ENCODE measurements at regions not wholly inside any gene's neighbourhood (a gene's known extent, or its start where the extent isn't known, plus 50 kb on each side); places are given as distances from the start of the nearest gene placed in this dataset.

DNA sequence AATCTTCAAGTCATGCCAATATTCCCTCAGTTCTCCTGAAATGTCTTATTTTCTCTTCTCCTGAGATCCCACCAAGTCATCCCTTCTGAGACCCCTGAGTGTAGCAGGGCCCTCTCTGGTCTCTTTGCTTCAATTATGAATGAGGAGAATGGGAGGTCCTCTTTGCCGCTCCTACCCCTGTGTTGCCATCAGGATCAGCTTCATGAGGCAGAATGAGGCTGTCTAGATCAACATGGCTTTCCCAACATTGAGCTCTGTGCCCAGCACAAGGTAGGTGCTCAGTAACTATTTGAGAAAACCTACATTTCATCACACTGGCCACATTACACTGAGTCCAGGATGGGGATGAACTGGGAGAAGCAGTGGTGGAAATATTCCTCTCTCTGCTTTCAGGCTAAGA is 107.2 kb downstream of the ZNF280B start:
- H3K9me3 ChIP-seq (replicated peaks; ENCODE audit: control insufficient read depth, low read depth, low read length): no peaks in the 10 kb centered on the region
- whole genome bisulfite sequencing (ENCODE audit: insufficient coverage): 83% methylated on average over 1 of the region's 1 CpG
- no peak for DNase-seq
- H3K27me3 ChIP-seq (ENCODE audit: control insufficient read depth, insufficient read depth, low read length): no peaks in the 10 kb centered on the region
- peaks cover 24% of the 10 kb centered on the region for H3K4me1 ChIP-seq (ENCODE audit: control insufficient read depth, insufficient read depth, low read length)
- H3K4me3 ChIP-seq (ENCODE audit: low read length): no peak overlapping the region
- H3K36me3 ChIP-seq (ENCODE audit: control insufficient read depth, insufficient read depth, low read length): no peaks in the 10 kb centered on the region
- no peak overlapping the region for H3K27ac ChIP-seq (ENCODE audit: low read length)

DNA sequence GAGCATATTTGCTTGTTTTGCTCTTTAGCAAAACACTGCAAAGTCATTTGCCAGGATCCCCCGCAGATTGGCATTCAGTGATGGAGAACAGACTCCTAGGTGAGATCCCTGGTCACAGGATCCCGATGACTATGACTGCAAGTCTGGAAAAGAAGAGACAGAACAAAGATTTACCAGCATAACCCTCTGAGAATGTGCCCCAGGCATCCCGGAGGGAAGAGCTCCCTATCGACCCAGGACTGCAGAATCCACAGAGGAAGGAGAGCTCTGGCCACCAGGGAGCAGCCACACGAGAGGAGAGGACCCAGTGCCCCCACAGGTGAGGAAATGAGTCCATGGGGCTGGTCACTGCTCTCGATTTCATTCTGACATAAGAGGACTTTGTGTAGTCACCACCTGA is 105.2 kb downstream of the ZNF280B start:
- Histone ChIP-seq H3K4me3 (ENCODE audit: low read length) (no peak overlapping the region), H3K4me1 (ENCODE audit: control insufficient read depth, insufficient read depth, low read length) (peaks cover 6% of the 10 kb centered on the region), H3K9me3 (replicated peaks; ENCODE audit: control insufficient read depth, low read depth, low read length) (no peaks in the 10 kb centered on the region), H3K27me3 (ENCODE audit: control insufficient read depth, insufficient read depth, low read length) (no peaks in the 10 kb centered on the region), H3K27ac (ENCODE audit: low read length) (no peak overlapping the region), H3K36me3 (ENCODE audit: control insufficient read depth, insufficient read depth, low read length) (no peaks in the 10 kb centered on the region)
- WGBS (ENCODE audit: insufficient coverage): 35% methylated on average over 2 of the region's 6 CpGs
- DNase-seq: no peak

DNA sequence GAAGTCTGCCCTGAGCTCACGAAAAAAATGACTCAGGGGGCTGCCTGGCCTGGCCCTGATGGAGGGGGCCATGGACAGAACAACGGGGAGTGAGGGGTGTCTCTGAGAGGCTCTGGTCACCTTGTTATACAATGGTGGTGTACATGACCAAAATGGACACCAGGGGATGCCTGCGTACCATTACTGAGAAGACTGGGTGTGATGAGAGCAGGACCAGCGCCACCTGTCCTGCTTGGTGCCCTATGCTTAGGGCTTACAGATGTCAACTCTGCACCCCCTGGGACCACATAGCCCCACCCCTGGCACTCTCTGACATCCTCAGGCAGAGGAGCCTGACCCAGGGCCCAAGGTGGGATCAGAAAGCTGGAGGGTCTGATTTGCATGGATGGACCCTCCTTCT is 104.8 kb downstream of the ZNF280B start:
- H3K27ac ChIP-seq (ENCODE audit: low read length): no peak overlapping the region
- no peaks in the 10 kb centered on the region for H3K27me3 ChIP-seq (ENCODE audit: control insufficient read depth, insufficient read depth, low read length)
- peaks cover 1% of the 10 kb centered on the region for H3K4me1 ChIP-seq (ENCODE audit: control insufficient read depth, insufficient read depth, low read length)
- no peaks in the 10 kb centered on the region for H3K36me3 ChIP-seq (ENCODE audit: control insufficient read depth, insufficient read depth, low read length)
- DNase-seq: no peak
- H3K9me3 ChIP-seq (replicated peaks; ENCODE audit: control insufficient read depth, low read depth, low read length): no peaks in the 10 kb centered on the region
- WGBS (ENCODE audit: insufficient coverage): 81% methylated on average over 3 of the region's 4 CpGs
- H3K4me3 ChIP-seq (ENCODE audit: low read length): no peak overlapping the region

DNA sequence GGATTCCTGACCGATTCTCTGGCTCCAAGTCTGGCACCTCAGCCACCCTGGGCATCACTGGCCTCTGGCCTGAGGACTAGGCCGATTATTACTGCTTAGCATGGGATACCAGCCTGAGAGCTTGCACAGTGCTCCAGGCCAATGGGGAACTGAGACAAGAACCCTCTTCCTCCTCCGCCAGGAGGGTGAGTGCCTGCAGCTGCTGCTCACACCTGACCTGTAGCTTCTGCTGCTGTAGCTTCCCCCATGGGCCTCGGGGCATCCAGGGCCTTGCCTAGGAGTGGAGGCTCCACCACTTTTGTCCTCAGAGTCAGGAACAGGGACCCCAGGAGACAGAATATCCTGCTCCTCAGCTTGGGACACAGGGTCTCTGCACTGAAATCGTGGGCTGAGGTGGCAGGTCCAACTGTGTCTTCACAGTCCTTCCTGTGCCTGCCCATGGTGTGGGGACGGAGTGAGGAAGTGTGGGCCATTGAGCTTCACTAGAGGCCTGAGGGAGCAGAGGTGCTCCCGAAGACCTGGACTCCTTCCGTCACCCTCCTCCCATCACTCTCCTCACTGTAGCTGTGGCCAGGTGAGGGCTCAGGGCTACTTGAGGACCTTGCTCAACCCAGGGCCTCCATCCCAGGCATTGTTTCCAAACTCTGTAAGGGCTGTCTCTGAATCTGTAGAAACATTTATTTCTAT is 103.8 kb downstream of the ZNF280B start:
- DNase-seq: no peak
- H3K27ac ChIP-seq (ENCODE audit: low read length): no peak overlapping the region
- no peak overlapping the region for H3K4me3 ChIP-seq (ENCODE audit: low read length)
- 78% methylated on average over 5 of the region's 8 CpGs for WGBS (ENCODE audit: insufficient coverage)
- H3K36me3 ChIP-seq (ENCODE audit: control insufficient read depth, insufficient read depth, low read length): no peaks in the 10 kb centered on the region
- no peaks in the 10 kb centered on the region for H3K27me3 ChIP-seq (ENCODE audit: control insufficient read depth, insufficient read depth, low read length)
- peaks cover 9% of the 10 kb centered on the region for H3K4me1 ChIP-seq (ENCODE audit: control insufficient read depth, insufficient read depth, low read length)
- H3K9me3 ChIP-seq (replicated peaks; ENCODE audit: control insufficient read depth, low read depth, low read length): no peaks in the 10 kb centered on the region

DNA sequence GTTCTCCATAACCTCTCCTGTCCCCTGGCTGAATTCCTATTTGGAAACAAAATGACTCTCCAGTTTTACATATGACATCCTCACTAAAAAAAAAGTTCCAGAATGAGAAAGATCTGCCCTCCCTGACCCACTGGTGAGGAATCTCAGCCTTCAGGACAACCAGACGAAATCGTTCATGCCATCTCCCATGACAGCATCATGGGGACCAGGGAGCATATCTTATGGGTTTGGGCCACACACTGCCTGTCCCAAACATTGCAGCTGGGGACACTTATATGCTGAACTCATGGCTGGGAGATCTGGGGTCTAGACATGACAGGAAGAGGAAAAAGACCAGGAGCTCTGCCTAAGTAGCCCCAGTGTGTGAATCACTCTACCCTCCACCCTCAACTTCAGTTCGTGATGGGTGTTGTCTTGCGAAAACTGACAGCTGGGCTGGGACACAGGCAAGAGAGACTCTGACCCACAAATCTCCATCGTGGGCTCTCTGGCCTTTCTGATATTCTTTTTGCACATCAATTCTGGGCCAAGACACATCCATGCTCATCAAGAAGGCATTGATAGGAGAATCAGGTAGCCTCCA is 102.0 kb downstream of the ZNF280B start:
- H3K36me3 ChIP-seq (ENCODE audit: control insufficient read depth, insufficient read depth, low read length): no peaks in the 10 kb centered on the region
- no peak overlapping the region for H3K27ac ChIP-seq (ENCODE audit: low read length)
- H3K9me3 ChIP-seq (replicated peaks; ENCODE audit: control insufficient read depth, low read depth, low read length): no peaks in the 10 kb centered on the region
- no peak overlapping the region for H3K4me3 ChIP-seq (ENCODE audit: low read length)
- WGBS (ENCODE audit: insufficient coverage): 66% methylated on average over 3 of the region's 5 CpGs
- no peak for DNase-seq
- H3K4me1 ChIP-seq (ENCODE audit: control insufficient read depth, insufficient read depth, low read length): peaks cover 14% of the 10 kb centered on the region
- H3K27me3 ChIP-seq (ENCODE audit: control insufficient read depth, insufficient read depth, low read length): no peaks in the 10 kb centered on the region

DNA sequence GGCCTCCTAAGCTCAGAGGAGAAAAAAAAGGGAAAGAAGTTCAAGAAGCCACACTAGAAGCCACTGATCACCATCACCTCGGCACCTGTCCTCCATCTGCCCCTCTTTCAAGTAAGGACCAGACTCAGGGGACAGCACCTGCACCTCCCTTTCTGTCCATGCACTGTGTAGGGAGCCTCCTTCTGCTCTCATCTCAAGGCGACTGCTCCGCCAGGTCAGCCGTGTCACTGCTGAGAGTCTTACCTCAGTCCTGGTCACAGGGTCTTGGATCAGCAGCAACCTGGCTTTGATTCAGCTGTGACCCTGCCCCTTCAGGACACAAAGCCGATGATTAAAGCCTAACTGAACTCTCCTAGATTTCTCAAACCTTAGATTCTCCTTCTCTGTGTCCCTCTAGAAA is 101.5 kb downstream of the ZNF280B start:
- H3K4me3 ChIP-seq (ENCODE audit: low read length): no peak overlapping the region
- H3K27ac ChIP-seq (ENCODE audit: low read length): no peak overlapping the region
- WGBS (ENCODE audit: insufficient coverage): 61% methylated on average over 4 of the region's 5 CpGs
- no peak for DNase-seq
- H3K9me3 ChIP-seq (replicated peaks; ENCODE audit: control insufficient read depth, low read depth, low read length): no peaks in the 10 kb centered on the region
- H3K4me1 ChIP-seq (ENCODE audit: control insufficient read depth, insufficient read depth, low read length): peaks cover 14% of the 10 kb centered on the region
- no peaks in the 10 kb centered on the region for H3K27me3 ChIP-seq (ENCODE audit: control insufficient read depth, insufficient read depth, low read length)
- no peaks in the 10 kb centered on the region for H3K36me3 ChIP-seq (ENCODE audit: control insufficient read depth, insufficient read depth, low read length)

DNA sequence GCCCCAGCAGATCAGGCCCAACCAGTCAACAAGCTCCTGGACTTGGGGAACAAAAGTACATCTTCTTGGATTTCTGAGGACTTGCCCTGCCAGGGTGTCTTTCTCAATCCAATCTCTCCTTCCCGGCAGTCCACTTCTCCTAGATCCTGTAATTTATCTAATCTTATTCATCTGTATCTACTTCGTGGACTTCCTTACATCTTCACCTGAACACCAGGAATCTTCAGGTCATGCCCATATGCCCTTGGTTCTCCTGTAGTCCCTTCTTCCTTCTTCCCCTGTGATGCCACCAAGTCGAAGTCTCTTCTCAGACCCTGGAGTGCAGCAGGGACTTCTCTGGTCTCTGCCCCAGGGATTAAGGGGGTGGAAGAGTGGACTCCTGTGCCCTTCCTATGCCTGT is 100.3 kb downstream of the ZNF280B start:
- WGBS (ENCODE audit: insufficient coverage): 60% methylated on average over 2 of the region's 3 CpGs
- Histone ChIP-seq H3K4me3 (ENCODE audit: low read length) (no peak overlapping the region), H3K4me1 (ENCODE audit: control insufficient read depth, insufficient read depth, low read length) (peaks cover 14% of the 10 kb centered on the region), H3K9me3 (replicated peaks; ENCODE audit: control insufficient read depth, low read depth, low read length) (peaks cover 3% of the 10 kb centered on the region), H3K27ac (ENCODE audit: low read length) (no peak overlapping the region), H3K27me3 (ENCODE audit: control insufficient read depth, insufficient read depth, low read length) (no peaks in the 10 kb centered on the region), H3K36me3 (ENCODE audit: control insufficient read depth, insufficient read depth, low read length) (no peaks in the 10 kb centered on the region)
- DNase-seq: no peak

DNA sequence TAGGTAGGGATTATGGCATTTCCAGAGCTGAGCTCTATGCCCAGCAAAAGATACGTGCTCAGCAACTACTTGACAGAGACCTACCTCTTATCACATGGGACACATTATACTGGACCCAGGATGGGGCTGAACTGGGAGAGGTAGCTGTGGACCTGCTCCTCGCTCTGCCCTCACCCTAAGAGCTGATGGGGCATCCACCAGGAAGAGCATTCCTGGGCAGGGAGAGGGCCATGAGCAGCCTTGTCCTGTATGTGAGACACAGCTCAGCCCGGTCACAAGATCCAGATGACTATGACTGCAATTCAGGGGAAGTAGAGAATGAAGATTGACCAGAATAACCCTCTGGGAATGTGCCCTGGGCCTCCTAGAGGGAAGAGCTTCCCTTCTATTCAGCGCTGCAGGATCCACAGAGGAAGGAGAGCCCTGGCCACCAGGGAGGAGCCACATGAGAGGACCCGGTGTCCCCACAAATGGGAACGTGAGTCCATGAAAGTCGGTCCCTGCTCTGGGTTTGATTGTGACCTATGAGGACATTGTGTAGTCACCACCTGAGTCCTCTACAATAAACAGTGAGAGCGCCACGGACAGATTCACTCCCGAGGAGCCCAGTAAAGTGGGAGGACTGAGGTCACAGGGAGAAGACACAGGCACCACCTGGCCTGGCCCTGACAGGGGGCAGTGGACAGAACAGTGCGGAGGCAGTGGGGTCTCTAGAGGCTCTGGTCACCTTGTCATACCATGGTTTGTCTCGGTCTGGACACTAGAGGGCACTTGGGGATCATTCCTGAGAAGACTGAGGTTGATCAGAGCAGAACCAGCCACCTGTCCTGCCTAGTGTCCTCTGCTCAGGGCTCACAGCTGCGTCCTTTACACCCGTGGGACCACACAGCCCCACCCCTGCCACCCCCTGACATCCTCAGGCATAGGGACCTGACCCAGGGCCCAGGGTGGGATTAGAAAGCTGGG is 99.5 kb downstream of the ZNF280B start:
- peak; percentile 51 for DNase-seq
- no peaks in the 10 kb centered on the region for H3K36me3 ChIP-seq (ENCODE audit: control insufficient read depth, insufficient read depth, low read length)
- WGBS (ENCODE audit: insufficient coverage): 41% methylated on average over 6 of the region's 14 CpGs

DNA sequence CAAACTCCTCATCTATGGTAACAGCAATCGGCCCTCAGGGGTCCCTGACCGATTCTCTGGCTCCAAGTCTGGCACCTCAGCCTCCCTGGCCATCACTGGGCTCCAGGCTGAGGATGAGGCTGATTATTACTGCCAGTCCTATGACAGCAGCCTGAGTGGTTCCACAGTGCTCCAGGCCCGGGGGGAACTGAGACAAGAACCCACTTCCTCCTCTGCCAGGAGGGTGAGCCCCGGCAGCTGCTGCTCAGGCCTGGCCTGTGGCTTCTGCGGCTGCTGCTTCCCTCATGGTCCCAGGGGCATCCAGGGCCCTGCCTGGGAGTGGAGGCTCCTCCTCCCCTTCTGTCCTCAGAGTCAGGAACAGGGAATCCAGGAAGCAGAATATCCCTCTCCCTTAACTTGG is 98.4 kb downstream of the ZNF280B start:
- Histone ChIP-seq H3K36me3 (ENCODE audit: control insufficient read depth, insufficient read depth, low read length) (no peaks in the 10 kb centered on the region), H3K4me1 (ENCODE audit: control insufficient read depth, insufficient read depth, low read length) (peaks cover 14% of the 10 kb centered on the region), H3K27me3 (ENCODE audit: control insufficient read depth, insufficient read depth, low read length) (no peaks in the 10 kb centered on the region), H3K27ac (ENCODE audit: low read length) (no peak overlapping the region), H3K4me3 (ENCODE audit: low read length) (no peak overlapping the region), H3K9me3 (replicated peaks; ENCODE audit: control insufficient read depth, low read depth, low read length) (peaks cover 3% of the 10 kb centered on the region)
- peak; percentile 66 for DNase-seq
- 4% methylated on average over 3 of the region's 5 CpGs for WGBS (ENCODE audit: insufficient coverage)

More for the DNA sequence above, 99.5 kb downstream of the ZNF280B start:
- H3K9me3 ChIP-seq (replicated peaks; ENCODE audit: control insufficient read depth, low read depth, low read length): peaks cover 3% of the 10 kb centered on the region
- H3K27ac ChIP-seq (ENCODE audit: low read length): no peak overlapping the region
- H3K4me3 ChIP-seq (ENCODE audit: low read length): no peak overlapping the region
- H3K4me1 ChIP-seq (ENCODE audit: control insufficient read depth, insufficient read depth, low read length): peaks cover 14% of the 10 kb centered on the region
- no peaks in the 10 kb centered on the region for H3K27me3 ChIP-seq (ENCODE audit: control insufficient read depth, insufficient read depth, low read length)

DNA sequence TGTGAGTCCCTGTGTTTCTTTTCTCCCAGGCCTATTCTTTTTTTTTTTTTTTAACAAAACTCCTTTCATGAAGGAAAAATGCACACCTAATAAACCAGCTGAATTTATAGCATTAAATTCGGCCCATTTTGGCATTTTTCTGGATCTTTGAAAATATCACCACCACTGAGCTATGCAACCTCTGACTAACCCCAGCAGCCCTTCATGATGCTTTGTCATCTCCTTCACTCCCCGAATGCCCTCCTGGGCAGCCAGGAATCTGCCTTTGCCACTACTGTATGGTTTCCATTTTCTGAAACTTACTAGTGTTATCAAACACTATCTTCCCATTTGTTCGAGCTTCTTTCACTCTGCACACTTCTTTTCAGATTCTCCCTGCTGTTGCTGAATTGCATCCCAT is 97.9 kb downstream of the ZNF280B start:
- no peak for DNase-seq
- H3K4me1 ChIP-seq (ENCODE audit: control insufficient read depth, insufficient read depth, low read length): peaks cover 14% of the 10 kb centered on the region
- WGBS (ENCODE audit: insufficient coverage): 36% methylated on average over 1 of the region's 3 CpGs
- H3K27me3 ChIP-seq (ENCODE audit: control insufficient read depth, insufficient read depth, low read length): no peaks in the 10 kb centered on the region
- peaks cover 3% of the 10 kb centered on the region for H3K9me3 ChIP-seq (replicated peaks; ENCODE audit: control insufficient read depth, low read depth, low read length)
- H3K36me3 ChIP-seq (ENCODE audit: control insufficient read depth, insufficient read depth, low read length): no peaks in the 10 kb centered on the region
- H3K27ac ChIP-seq (ENCODE audit: low read length): no peak overlapping the region
- no peak overlapping the region for H3K4me3 ChIP-seq (ENCODE audit: low read length)

All from muscle of leg (tissue), 3 donors.